ENCODE measurements at regions not wholly inside any gene's neighbourhood (a gene's known extent, or its start where the extent isn't known, plus 50 kb on each side); places are given as distances from the start of the nearest gene placed in this dataset.

- no peak for DNase-seq (ENCODE audit: extremely low spot score)
- 84% methylated on average over 3 of the region's 3 CpGs for WGBS
- H3K4me1 ChIP-seq (ENCODE audit: insufficient read depth), result no peaks in the 10 kb centered on the region
- H3K4me3 ChIP-seq (ENCODE audit: low read depth, low read length), result no peak overlapping the region
- H3K27ac ChIP-seq (ENCODE audit: low read depth), result no peak overlapping the region
- H3K36me3 ChIP-seq (ENCODE audit: insufficient read depth), result no peaks in the 10 kb centered on the region
Measured at GRCh38 chr3:30982416-30983075, 88.1 kb upstream of the GADL1 start.

GRCh38 chr3:30984855-30985749 is 90.6 kb upstream of the GADL1 start:
- no peaks in the 10 kb centered on the region for H3K36me3 ChIP-seq (ENCODE audit: insufficient read depth)
- no peak for DNase-seq (ENCODE audit: extremely low spot score)
- WGBS, result 37% methylated on average over 4 of the region's 4 CpGs
- H3K4me3 ChIP-seq (ENCODE audit: low read depth, low read length), result no peak overlapping the region
- H3K27ac ChIP-seq (ENCODE audit: low read depth), result no peak overlapping the region
- H3K4me1 ChIP-seq (ENCODE audit: insufficient read depth), result no peaks in the 10 kb centered on the region

GRCh38 chr3:30986551-30986950 is 92.1 kb upstream of the GADL1 start:
- H3K4me1 ChIP-seq (ENCODE audit: insufficient read depth), result no peaks in the 10 kb centered on the region
- no peak for DNase-seq (ENCODE audit: extremely low spot score)
- no peaks in the 10 kb centered on the region for H3K36me3 ChIP-seq (ENCODE audit: insufficient read depth)
- H3K27ac ChIP-seq (ENCODE audit: low read depth), result no peak overlapping the region
- 87% methylated on average over 3 of the region's 3 CpGs for WGBS
- H3K4me3 ChIP-seq (ENCODE audit: low read depth, low read length), result no peak overlapping the region

- H3K36me3 ChIP-seq (ENCODE audit: insufficient read depth), result no peaks in the 10 kb centered on the region
- H3K27ac ChIP-seq (ENCODE audit: low read depth), result no peak overlapping the region
- no peak overlapping the region for H3K4me3 ChIP-seq (ENCODE audit: low read depth, low read length)
- 79% methylated on average over 3 of the region's 3 CpGs for WGBS
- H3K4me1 ChIP-seq (ENCODE audit: insufficient read depth), result no peaks in the 10 kb centered on the region
- no peak for DNase-seq (ENCODE audit: extremely low spot score)
Measured at GRCh38 chr3:30988769-30989168, 94.3 kb upstream of the GADL1 start.

- H3K4me3 ChIP-seq (ENCODE audit: low read depth, low read length), result no peak overlapping the region
- WGBS, result 84% methylated on average over 2 of the region's 2 CpGs
- DNase-seq (ENCODE audit: extremely low spot score), result no peak
- H3K27ac ChIP-seq (ENCODE audit: low read depth), result no peak overlapping the region
- H3K4me1 ChIP-seq (ENCODE audit: insufficient read depth), result no peaks in the 10 kb centered on the region
- no peaks in the 10 kb centered on the region for H3K36me3 ChIP-seq (ENCODE audit: insufficient read depth)
Measured at GRCh38 chr3:30989276-30990030, 95.0 kb upstream of the GADL1 start.

GRCh38 chr3:30996467-30996866 is 102.0 kb upstream of the GADL1 start:
- H3K4me3 ChIP-seq (ENCODE audit: low read depth, low read length), result no peak overlapping the region
- no peak for DNase-seq (ENCODE audit: extremely low spot score)
- 35% methylated on average over 2 of the region's 2 CpGs for WGBS
- H3K36me3 ChIP-seq (ENCODE audit: insufficient read depth), result no peaks in the 10 kb centered on the region
- no peak overlapping the region for H3K27ac ChIP-seq (ENCODE audit: low read depth)
- no peaks in the 10 kb centered on the region for H3K4me1 ChIP-seq (ENCODE audit: insufficient read depth)

GRCh38 chr3:31002730-31003129 is 108.3 kb upstream of the GADL1 start:
- WGBS, result 84% methylated on average over 3 of the region's 3 CpGs
- H3K4me1 ChIP-seq (ENCODE audit: insufficient read depth), result no peaks in the 10 kb centered on the region
- H3K27ac ChIP-seq (ENCODE audit: low read depth), result no peak overlapping the region
- H3K4me3 ChIP-seq (ENCODE audit: low read depth, low read length), result no peak overlapping the region
- H3K36me3 ChIP-seq (ENCODE audit: insufficient read depth), result no peaks in the 10 kb centered on the region
- DNase-seq (ENCODE audit: extremely low spot score), result no peak

GRCh38 chr3:31004025-31004678 is 109.7 kb upstream of the GADL1 start:
- Histone ChIP-seq H3K27ac (ENCODE audit: low read depth) (no peak overlapping the region), H3K36me3 (ENCODE audit: insufficient read depth) (no peaks in the 10 kb centered on the region), H3K4me1 (ENCODE audit: insufficient read depth) (no peaks in the 10 kb centered on the region), H3K4me3 (ENCODE audit: low read depth, low read length) (no peak overlapping the region)
- DNase-seq (ENCODE audit: extremely low spot score), result no peak
- 44% methylated on average over 3 of the region's 3 CpGs for WGBS

GRCh38 chr3:31008994-31009393 is 114.5 kb upstream of the GADL1 start:
- no peak overlapping the region for H3K27ac ChIP-seq (ENCODE audit: low read depth)
- no peaks in the 10 kb centered on the region for H3K4me1 ChIP-seq (ENCODE audit: insufficient read depth)
- H3K36me3 ChIP-seq (ENCODE audit: insufficient read depth), result no peaks in the 10 kb centered on the region
- H3K4me3 ChIP-seq (ENCODE audit: low read depth, low read length), result no peak overlapping the region
- DNase-seq (ENCODE audit: extremely low spot score), result no peak

GRCh38 chr3:31009881-31010280 is 115.4 kb upstream of the GADL1 start:
- Histone ChIP-seq H3K4me1 (ENCODE audit: insufficient read depth) (no peaks in the 10 kb centered on the region), H3K36me3 (ENCODE audit: insufficient read depth) (no peaks in the 10 kb centered on the region), H3K27ac (ENCODE audit: low read depth) (no peak overlapping the region), H3K4me3 (ENCODE audit: low read depth, low read length) (no peak overlapping the region)
- no peak for DNase-seq (ENCODE audit: extremely low spot score)

- Histone ChIP-seq H3K27ac (ENCODE audit: low read depth) (no peak overlapping the region), H3K36me3 (ENCODE audit: insufficient read depth) (no peaks in the 10 kb centered on the region), H3K4me1 (ENCODE audit: insufficient read depth) (no peaks in the 10 kb centered on the region), H3K4me3 (ENCODE audit: low read depth, low read length) (no peak overlapping the region)
- WGBS, result 81% methylated on average over 2 of the region's 2 CpGs
- no peak for DNase-seq (ENCODE audit: extremely low spot score)
Measured at GRCh38 chr3:31010491-31010890, 116.0 kb upstream of the GADL1 start.

GRCh38 chr3:31011380-31011779 is 116.9 kb upstream of the GADL1 start:
- DNase-seq (ENCODE audit: extremely low spot score), result no peak
- Histone ChIP-seq H3K4me3 (ENCODE audit: low read depth, low read length) (no peak overlapping the region), H3K36me3 (ENCODE audit: insufficient read depth) (no peaks in the 10 kb centered on the region), H3K4me1 (ENCODE audit: insufficient read depth) (no peaks in the 10 kb centered on the region), H3K27ac (ENCODE audit: low read depth) (no peak overlapping the region)
- WGBS, result 88% methylated on average over 2 of the region's 2 CpGs

- DNase-seq (ENCODE audit: extremely low spot score), result no peak
- no peak overlapping the region for H3K27ac ChIP-seq (ENCODE audit: low read depth)
- no peak overlapping the region for H3K4me3 ChIP-seq (ENCODE audit: low read depth, low read length)
- no peaks in the 10 kb centered on the region for H3K4me1 ChIP-seq (ENCODE audit: insufficient read depth)
- no peaks in the 10 kb centered on the region for H3K36me3 ChIP-seq (ENCODE audit: insufficient read depth)
Measured at GRCh38 chr3:31013090-31013489, 118.6 kb upstream of the GADL1 start.
